Lower leg skin (tissue), 4 donors: ENCODE measurements at regions not wholly inside any gene's neighbourhood (a gene's known extent, or its start where the extent isn't known, plus 50 kb on each side); places are given as distances from the start of the nearest gene placed in this dataset.

Source experiments
- DNase-seq, 2 donors: peaks; one replicate each; pipeline ENCODE4 v3.0.0-alpha.2; 2019; ENCODE audit warnings: low spot score in 2 of 2
- H3K4me3 ChIP-seq: fragments of 200-600 bp; sonication (generic); 2 replicates; pipeline ENCODE4 v1.5.1; 2017; ENCODE audit warnings: mild to moderate bottlenecking, low read depth; ENCODE audit not compliant: poor library complexity, severe bottlenecking
- POLR2A ChIP-seq, 2 donors: fragments of 450-650 bp; IDR thresholded peaks; one replicate each; pipeline ENCODE4 v1.6.1; 2016 to 2017; ENCODE audit warnings: antibody characterized with exemption in 2 of 2, mild to moderate bottlenecking in 1 of 2, moderate library complexity in 1 of 2
- WGBS, 2 donors: methylation state at CpG; one replicate each; pipeline ENCODE4 v1.1.5; 2018; 5-methylcytosine and 5-hydroxymethylcytosine counted together
- intact Hi-C: fragments of 100-400 bp; cut with DNase I; formaldehyde crosslinking; loops from one replicate; pipeline ENCODE4 v1.15.0; 2023; ENCODE audit warnings: low total_unique reads
- TF ChIP-seq, protein P1 (sequence below), 3 donors: fragments of 450-650 bp; IDR thresholded peaks; one replicate each; pipeline ENCODE4 v1.5.1; 2016; ENCODE audit warnings: antibody characterized with exemption in 3 of 3, mild to moderate bottlenecking in 3 of 3, moderate library complexity in 2 of 3

DNA sequence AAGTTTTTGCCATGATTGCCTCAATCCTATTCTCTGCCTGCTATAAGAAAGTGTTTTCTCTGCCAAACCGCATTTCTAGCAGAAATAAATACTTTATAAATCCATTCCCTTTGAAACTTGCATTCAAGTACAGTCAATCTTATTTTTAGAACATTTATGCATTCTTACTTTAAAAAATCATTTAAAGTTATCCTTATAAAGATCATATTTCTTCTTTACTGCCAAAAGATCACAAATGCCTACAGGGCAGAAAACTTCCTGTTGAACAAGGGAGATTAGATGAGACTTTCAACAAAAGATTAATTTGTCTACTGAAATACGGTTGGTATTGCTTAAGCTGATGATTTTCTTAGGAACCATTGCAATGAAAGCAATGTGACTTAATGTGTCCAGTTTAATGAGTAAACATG lies 207.2 kb upstream of the SLIT2 start:
- no peak for DNase-seq
- intact Hi-C loops, result no loop called here
- 26 to 31% methylated on average over 2 of the region's 2 CpGs for WGBS, 2 donors
- no peak for TF ChIP-seq POLR2A (IDR thresholded peaks at IDR 0.05)
- TF ChIP-seq, protein P1, sequence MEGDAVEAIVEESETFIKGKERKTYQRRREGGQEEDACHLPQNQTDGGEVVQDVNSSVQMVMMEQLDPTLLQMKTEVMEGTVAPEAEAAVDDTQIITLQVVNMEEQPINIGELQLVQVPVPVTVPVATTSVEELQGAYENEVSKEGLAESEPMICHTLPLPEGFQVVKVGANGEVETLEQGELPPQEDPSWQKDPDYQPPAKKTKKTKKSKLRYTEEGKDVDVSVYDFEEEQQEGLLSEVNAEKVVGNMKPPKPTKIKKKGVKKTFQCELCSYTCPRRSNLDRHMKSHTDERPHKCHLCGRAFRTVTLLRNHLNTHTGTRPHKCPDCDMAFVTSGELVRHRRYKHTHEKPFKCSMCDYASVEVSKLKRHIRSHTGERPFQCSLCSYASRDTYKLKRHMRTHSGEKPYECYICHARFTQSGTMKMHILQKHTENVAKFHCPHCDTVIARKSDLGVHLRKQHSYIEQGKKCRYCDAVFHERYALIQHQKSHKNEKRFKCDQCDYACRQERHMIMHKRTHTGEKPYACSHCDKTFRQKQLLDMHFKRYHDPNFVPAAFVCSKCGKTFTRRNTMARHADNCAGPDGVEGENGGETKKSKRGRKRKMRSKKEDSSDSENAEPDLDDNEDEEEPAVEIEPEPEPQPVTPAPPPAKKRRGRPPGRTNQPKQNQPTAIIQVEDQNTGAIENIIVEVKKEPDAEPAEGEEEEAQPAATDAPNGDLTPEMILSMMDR (IDR thresholded peaks at IDR 0.05), result no peak
- no peak overlapping the region for H3K4me3 ChIP-seq

DNA sequence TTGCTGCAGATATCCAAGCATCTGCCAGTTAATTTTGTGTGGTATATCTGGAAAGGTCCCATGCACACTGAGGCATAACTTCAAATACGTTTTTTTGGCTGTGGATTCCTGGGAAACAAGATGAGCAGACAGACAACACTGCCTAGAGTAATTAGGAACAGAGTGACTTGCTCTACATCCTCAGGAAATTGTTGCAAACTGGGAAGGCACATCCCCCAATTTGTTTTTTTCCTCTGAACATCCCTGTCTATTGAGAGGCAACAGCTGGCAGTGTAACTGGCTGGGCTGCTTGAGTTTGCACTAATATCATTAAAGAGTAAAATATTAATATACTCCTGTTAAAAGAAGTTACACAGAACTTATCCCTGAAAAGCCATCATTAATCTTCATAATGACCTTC lies 207.7 kb upstream of the SLIT2 start:
- DNase-seq, result no peak
- WGBS, 2 donors, result 8 to 22% methylated on average over 1 of the region's 1 CpG

DNA sequence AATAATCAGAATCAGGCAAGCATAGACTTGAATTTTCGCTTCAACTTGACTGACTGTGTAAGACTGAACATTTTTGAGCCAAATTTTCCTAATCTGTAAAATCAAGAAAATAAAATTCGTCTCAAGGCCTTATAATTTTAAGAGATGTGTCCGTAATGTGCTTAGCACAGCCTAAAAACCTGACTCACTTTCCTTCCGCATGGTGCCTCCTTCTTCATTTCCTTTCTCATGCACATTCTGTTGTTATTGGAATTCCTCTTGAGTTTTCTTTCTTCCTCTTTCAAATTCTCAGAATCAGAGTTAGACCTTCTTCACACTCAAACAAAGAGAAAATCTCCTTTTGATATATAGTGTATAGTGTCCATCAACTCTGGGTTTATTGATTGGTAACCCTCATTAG lies 208.9 kb upstream of the SLIT2 start:
- no peak overlapping the region for H3K4me3 ChIP-seq
- no peak for TF ChIP-seq POLR2A (IDR thresholded peaks at IDR 0.05)
- intact Hi-C loops, result no loop called here
- WGBS, 2 donors, result 77 to 79% methylated on average over 4 of the region's 4 CpGs
- DNase-seq, result no peak

More for the DNA sequence above, 207.7 kb upstream of the SLIT2 start:
- TF ChIP-seq, protein P1 (IDR thresholded peaks at IDR 0.05), result no peak
- TF ChIP-seq POLR2A (IDR thresholded peaks at IDR 0.05), result no peak
- no peak overlapping the region for H3K4me3 ChIP-seq
- intact Hi-C loops, result no loop called here

DNA sequence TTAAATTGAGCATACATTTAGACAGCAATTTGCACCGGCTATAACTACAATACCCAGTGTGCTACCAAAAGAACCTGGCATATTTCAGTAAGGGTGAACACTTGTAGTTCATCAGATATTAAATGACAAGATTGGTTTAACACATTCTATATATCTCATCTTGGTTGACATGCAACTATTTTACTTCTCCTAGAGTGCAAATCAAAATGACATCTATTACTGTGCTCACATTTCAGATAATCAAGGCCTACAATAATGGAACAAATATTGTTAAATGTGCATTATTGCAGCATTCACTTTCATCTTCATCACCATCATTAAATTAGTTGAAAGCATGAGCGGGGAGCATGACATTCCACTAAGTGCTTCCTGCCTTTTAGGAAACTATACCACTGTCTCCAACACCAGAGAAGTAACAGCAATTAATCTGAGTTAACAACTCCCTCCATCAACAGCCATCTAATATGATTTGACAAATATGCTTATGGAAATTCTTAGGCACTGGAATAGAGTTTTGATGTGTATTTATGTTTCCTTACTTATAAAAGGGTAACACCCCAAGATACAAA lies 209.8 kb upstream of the SLIT2 start:
- DNase-seq, result no peak
- H3K4me3 ChIP-seq, result no peak overlapping the region
- intact Hi-C loops, result no loop called here
- TF ChIP-seq, protein P1 (IDR thresholded peaks at IDR 0.05), result no peak
- TF ChIP-seq POLR2A (IDR thresholded peaks at IDR 0.05), result no peak
- 91 to 98% methylated on average over 2 of the region's 2 CpGs for WGBS, 2 donors

DNA sequence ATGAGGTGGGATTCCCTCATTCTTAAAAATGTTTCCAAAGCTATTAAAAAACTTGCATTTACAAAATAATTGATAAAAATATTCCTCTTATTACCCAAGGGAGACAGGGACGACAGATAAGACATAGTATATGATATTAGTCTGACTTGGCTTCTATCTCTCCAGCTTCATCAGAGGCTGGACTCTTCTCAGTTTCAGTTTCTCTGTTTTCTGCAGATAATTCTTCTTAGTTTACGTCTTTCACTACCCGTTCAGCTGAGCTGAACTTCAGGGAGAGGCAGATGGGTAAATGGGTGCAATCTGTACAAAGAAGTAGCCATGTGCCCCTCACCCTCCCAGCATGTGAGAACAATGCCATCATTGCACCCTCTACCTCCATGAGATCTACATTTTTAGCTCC lies 214.0 kb upstream of the SLIT2 start:
- DNase-seq, result no peak
- TF ChIP-seq POLR2A (IDR thresholded peaks at IDR 0.05), result no peak
- TF ChIP-seq, protein P1 (IDR thresholded peaks at IDR 0.05), result no peak
- H3K4me3 ChIP-seq, result no peak overlapping the region
- intact Hi-C loops, result no loop called here
- WGBS, 2 donors, result 69 to 76% methylated on average over 3 of the region's 3 CpGs

DNA sequence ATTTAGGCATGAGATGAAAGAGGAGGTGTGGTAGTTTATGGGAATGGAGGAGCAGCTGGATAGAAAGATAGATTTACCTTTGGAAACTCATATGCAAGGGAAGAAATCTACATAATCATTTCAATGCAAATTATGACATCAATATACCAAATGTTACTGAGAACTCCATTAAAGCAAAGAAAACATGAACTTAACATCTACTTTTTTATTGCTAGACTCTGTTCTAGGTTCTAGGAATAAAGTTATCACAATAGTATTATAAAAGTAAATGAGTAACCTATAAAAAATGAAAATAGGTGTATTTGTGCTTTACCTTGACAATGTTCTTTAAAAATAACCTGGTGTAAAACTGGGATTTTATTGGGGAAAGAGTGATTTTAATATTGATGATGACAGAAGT lies 221.6 kb upstream of the SLIT2 start:
- TF ChIP-seq, protein P1 (IDR thresholded peaks at IDR 0.05), result no peak
- TF ChIP-seq POLR2A (IDR thresholded peaks at IDR 0.05), result no peak
- intact Hi-C loops, result no loop called here
- no peak overlapping the region for H3K4me3 ChIP-seq
- DNase-seq, result no peak
